ENCODE measurements at regions not wholly inside any gene's neighbourhood (a gene's known extent, or its start where the extent isn't known, plus 50 kb on each side); places are given as distances from the start of the nearest gene placed in this dataset.
A peak's percentile ranks its signal among the peaks of the same experiment; 100 is the strongest.

- H3K4me2 ChIP-seq (ENCODE audit: low read length) = no peak overlapping the region
- H3F3A ChIP-seq (ENCODE audit: insufficient read depth, low read length) = no peaks in the 10 kb centered on the region
- H3K4me1 ChIP-seq (ENCODE audit: insufficient read depth, low read length, severe bottlenecking) = no peaks in the 10 kb centered on the region
- no peaks in the 10 kb centered on the region for H3K27me3 ChIP-seq (ENCODE audit: insufficient read depth, low read length)
- H3K9me2 ChIP-seq (ENCODE audit: low read depth, low read length) = no peaks in the 10 kb centered on the region
- no peak overlapping the region for H2AFZ ChIP-seq (ENCODE audit: low read length)
- no peaks in the 10 kb centered on the region for H3K79me2 ChIP-seq (ENCODE audit: insufficient read depth, low read length)
- H3K9me3 ChIP-seq (ENCODE audit: low read length) = no peaks in the 10 kb centered on the region
- no peaks in the 10 kb centered on the region for H4K20me1 ChIP-seq (ENCODE audit: insufficient read depth, low read length)
- TF ChIP-seq CTCF (IDR thresholded peaks at IDR 0.05; ENCODE audit: low read length) = no peak
- TF ChIP-seq EZH2 (IDR thresholded peaks at IDR 0.05; ENCODE audit: borderline replicate concordance, low read length) = no peak
- no peaks in the 10 kb centered on the region for H3K36me3 ChIP-seq (ENCODE audit: insufficient read depth, low read length)
- no peak overlapping the region for H3K27ac ChIP-seq (ENCODE audit: low read depth, low read length, poor library complexity, severe bottlenecking)
- no peak overlapping the region for H3K4me3 ChIP-seq (ENCODE audit: low read depth, low read length, poor library complexity, severe bottlenecking)
- no peak overlapping the region for H3K9ac ChIP-seq (ENCODE audit: low read length)
Observed at GRCh38 chr3:106296062-106296461, 427.2 kb upstream of the CBLB start.

GRCh38 chr3:106299300-106300098 lies 430.7 kb upstream of the CBLB start:
- Histone ChIP-seq H3K9me2 (ENCODE audit: low read depth, low read length) (no peaks in the 10 kb centered on the region), H3K9ac (ENCODE audit: low read length) (no peak overlapping the region), H3K4me1 (ENCODE audit: insufficient read depth, low read length, severe bottlenecking) (peaks cover 25% of the 10 kb centered on the region), H3K4me2 (ENCODE audit: low read length) (no peak overlapping the region), H2AFZ (ENCODE audit: low read length) (no peak overlapping the region), H3K27me3 (ENCODE audit: insufficient read depth, low read length) (no peaks in the 10 kb centered on the region), H3K9me3 (ENCODE audit: low read length) (no peaks in the 10 kb centered on the region), H3K36me3 (ENCODE audit: insufficient read depth, low read length) (no peaks in the 10 kb centered on the region), H3K27ac (ENCODE audit: low read depth, low read length, poor library complexity, severe bottlenecking) (no peak overlapping the region), H3F3A (ENCODE audit: insufficient read depth, low read length) (no peaks in the 10 kb centered on the region), H3K79me2 (ENCODE audit: insufficient read depth, low read length) (no peaks in the 10 kb centered on the region), H3K4me3 (ENCODE audit: low read depth, low read length, poor library complexity, severe bottlenecking) (no peak overlapping the region), H4K20me1 (ENCODE audit: insufficient read depth, low read length) (no peaks in the 10 kb centered on the region)
- TF ChIP-seq EZH2 (IDR thresholded peaks at IDR 0.05; ENCODE audit: borderline replicate concordance, low read length) (no peak), CTCF (IDR thresholded peaks at IDR 0.05; ENCODE audit: low read length) (no peak)

- peak overlapping the region; percentile 11 for H3K27ac ChIP-seq (ENCODE audit: low read depth, low read length, poor library complexity, severe bottlenecking)
- H3K9me2 ChIP-seq (ENCODE audit: low read depth, low read length) = no peaks in the 10 kb centered on the region
- no peaks in the 10 kb centered on the region for H3K79me2 ChIP-seq (ENCODE audit: insufficient read depth, low read length)
- H3K27me3 ChIP-seq (ENCODE audit: insufficient read depth, low read length) = no peaks in the 10 kb centered on the region
- H3K4me3 ChIP-seq (ENCODE audit: low read depth, low read length, poor library complexity, severe bottlenecking) = no peak overlapping the region
- H3K4me2 ChIP-seq (ENCODE audit: low read length) = peak overlapping the region; percentile 32
- TF ChIP-seq EZH2 (IDR thresholded peaks at IDR 0.05; ENCODE audit: borderline replicate concordance, low read length) (no peak), CTCF (IDR thresholded peaks at IDR 0.05; ENCODE audit: low read length) (no peak)
- no peaks in the 10 kb centered on the region for H3F3A ChIP-seq (ENCODE audit: insufficient read depth, low read length)
- no peak overlapping the region for H3K9ac ChIP-seq (ENCODE audit: low read length)
- H4K20me1 ChIP-seq (ENCODE audit: insufficient read depth, low read length) = no peaks in the 10 kb centered on the region
- H3K4me1 ChIP-seq (ENCODE audit: insufficient read depth, low read length, severe bottlenecking) = peaks cover 25% of the 10 kb centered on the region
- no peaks in the 10 kb centered on the region for H3K36me3 ChIP-seq (ENCODE audit: insufficient read depth, low read length)
- no peak overlapping the region for H2AFZ ChIP-seq (ENCODE audit: low read length)
- no peaks in the 10 kb centered on the region for H3K9me3 ChIP-seq (ENCODE audit: low read length)
Observed at GRCh38 chr3:106302451-106303221, 433.8 kb upstream of the CBLB start.

Data from OCI-LY1 (cell line).